ENCODE measurements at regions not wholly inside any gene's neighbourhood (a gene's known extent, or its start where the extent isn't known, plus 50 kb on each side); places are given as distances from the start of the nearest gene placed in this dataset.
"Not testable (repeated sequence)": the region's sequence is repeated elsewhere in the genome, so short reads cannot be mapped to it uniquely, and the experiment has no call there.

- intact Hi-C loops (cut with micrococcal nuclease) = no loop called here
- no peaks in the 10 kb centered on the region for H3K4me1 Mint-ChIP-seq (ENCODE audit: low read depth)
- no peaks in the 10 kb centered on the region for H3K27me3 Mint-ChIP-seq
- no peak for DNase-seq
- H3K9me3 Mint-ChIP-seq = peaks cover 2% of the 10 kb centered on the region
- H3K36me3 Mint-ChIP-seq = no peaks in the 10 kb centered on the region
- CTCF ChIA-PET = no interaction called here
- no peak overlapping the region for H3K27ac Mint-ChIP-seq
- POLR2A ChIA-PET = no interaction called here
- no peak overlapping the region for H3K4me3 Mint-ChIP-seq
Measured at GRCh38 chr7:85286446-85286845, 99.6 kb upstream of the SEMA3D start.

GRCh38 chr7:85285527-85285926, 98.7 kb upstream of the SEMA3D start:
- Mint-ChIP-seq H3K9me3 (peaks cover 1% of the 10 kb centered on the region), H3K27ac (no peak overlapping the region), H3K4me3 (no peak overlapping the region), H3K27me3 (no peaks in the 10 kb centered on the region), H3K36me3 (no peaks in the 10 kb centered on the region), H3K4me1 (ENCODE audit: low read depth) (no peaks in the 10 kb centered on the region)
- CTCF ChIA-PET = no interaction called here
- POLR2A ChIA-PET = no interaction called here
- DNase-seq = no peak
- intact Hi-C loops (cut with micrococcal nuclease) = no loop called here

- DNase-seq = no peak
- ChIA-PET CTCF (no interaction called here), POLR2A (no interaction called here)
- Mint-ChIP-seq H3K36me3 (no peaks in the 10 kb centered on the region), H3K4me3 (no peak overlapping the region), H3K4me1 (ENCODE audit: low read depth) (no peaks in the 10 kb centered on the region), H3K27ac (no peak overlapping the region), H3K27me3 (no peaks in the 10 kb centered on the region), H3K9me3 (no peaks in the 10 kb centered on the region)
- intact Hi-C loops (cut with micrococcal nuclease) = no loop called here
Measured at GRCh38 chr7:85275204-85275603, 88.3 kb upstream of the SEMA3D start.

- no peak overlapping the region for H3K27ac Mint-ChIP-seq
- no peaks in the 10 kb centered on the region for H3K36me3 Mint-ChIP-seq
- no peaks in the 10 kb centered on the region for H3K27me3 Mint-ChIP-seq
- H3K4me3 Mint-ChIP-seq = no peak overlapping the region
- H3K4me1 Mint-ChIP-seq (ENCODE audit: low read depth) = no peaks in the 10 kb centered on the region
- intact Hi-C loops (cut with micrococcal nuclease) = no loop called here
- DNase-seq = no peak
- ChIA-PET POLR2A (no interaction called here), CTCF (no interaction called here)
- H3K9me3 Mint-ChIP-seq = no peaks in the 10 kb centered on the region
Measured at GRCh38 chr7:85274454-85274853, 87.6 kb upstream of the SEMA3D start.

- H3K27ac Mint-ChIP-seq = no peak overlapping the region
- DNase-seq = no peak
- ChIA-PET CTCF (no interaction called here), POLR2A (no interaction called here)
- no peaks in the 10 kb centered on the region for H3K27me3 Mint-ChIP-seq
- H3K4me3 Mint-ChIP-seq = no peak overlapping the region
- peaks cover 2% of the 10 kb centered on the region for H3K9me3 Mint-ChIP-seq
- H3K4me1 Mint-ChIP-seq (ENCODE audit: low read depth) = no peaks in the 10 kb centered on the region
- intact Hi-C loops (cut with micrococcal nuclease) = no loop called here
- H3K36me3 Mint-ChIP-seq = no peaks in the 10 kb centered on the region
Measured at GRCh38 chr7:85262891-85263290, 76.0 kb upstream of the SEMA3D start.

GRCh38 chr7:85261336-85261735, 74.5 kb upstream of the SEMA3D start:
- no peak overlapping the region for H3K27ac Mint-ChIP-seq

GRCh38 chr7:85249787-85250186, 62.9 kb upstream of the SEMA3D start:
- CTCF ChIA-PET; DNase-seq; H3K4me1 Mint-ChIP-seq (ENCODE audit: low read depth); H3K36me3 Mint-ChIP-seq; intact Hi-C loops (cut with micrococcal nuclease); H3K4me3 Mint-ChIP-seq; H3K27me3 Mint-ChIP-seq; H3K27ac Mint-ChIP-seq; POLR2A ChIA-PET: not testable (repeated sequence)
- peaks cover 15% of the 10 kb centered on the region for H3K9me3 Mint-ChIP-seq

More at GRCh38 chr7:85261336-85261735, 74.5 kb upstream of the SEMA3D start:
- Mint-ChIP-seq H3K27me3 (no peaks in the 10 kb centered on the region), H3K4me3 (no peak overlapping the region), H3K36me3 (no peaks in the 10 kb centered on the region), H3K4me1 (ENCODE audit: low read depth) (no peaks in the 10 kb centered on the region), H3K9me3 (peaks cover 2% of the 10 kb centered on the region)
- ChIA-PET CTCF (no interaction called here), POLR2A (no interaction called here)
- intact Hi-C loops (cut with micrococcal nuclease) = no loop called here
- no peak for DNase-seq

- no peaks in the 10 kb centered on the region for H3K27me3 Mint-ChIP-seq
- no peak for DNase-seq
- H3K36me3 Mint-ChIP-seq = no peaks in the 10 kb centered on the region
- peaks cover 7% of the 10 kb centered on the region for H3K9me3 Mint-ChIP-seq
- H3K4me3 Mint-ChIP-seq = no peak overlapping the region
- no peaks in the 10 kb centered on the region for H3K4me1 Mint-ChIP-seq (ENCODE audit: low read depth)
- CTCF ChIA-PET = no interaction called here
- H3K27ac Mint-ChIP-seq = no peak overlapping the region
- intact Hi-C loops (cut with micrococcal nuclease) = no loop called here
- POLR2A ChIA-PET = no interaction called here
Measured at GRCh38 chr7:85239109-85239508, 52.3 kb upstream of the SEMA3D start.

- Mint-ChIP-seq H3K27me3 (no peaks in the 10 kb centered on the region), H3K4me1 (ENCODE audit: low read depth) (no peaks in the 10 kb centered on the region), H3K36me3 (no peaks in the 10 kb centered on the region), H3K9me3 (peaks cover 5% of the 10 kb centered on the region), H3K27ac (no peak overlapping the region), H3K4me3 (no peak overlapping the region)
- POLR2A ChIA-PET = no interaction called here
- intact Hi-C loops (cut with micrococcal nuclease) = no loop called here
- no peak for DNase-seq
- CTCF ChIA-PET = no interaction called here
Measured at GRCh38 chr7:85237721-85238120, 50.9 kb upstream of the SEMA3D start.
